Kidney (tissue), 13 donors: ENCODE measurements at regions not wholly inside any gene's neighbourhood (a gene's known extent, or its start where the extent isn't known, plus 50 kb on each side); places are given as distances from the start of the nearest gene placed in this dataset.

Experiments used
- DNase-seq, 5 donors: peaks; one replicate each; pipeline ENCODE4 v3.0.0-alpha.2; 2013 to 2020
- FAIRE-seq: peaks from 2 replicates; lab custom pipeline; 2012; peaks lifted over from hg19 to GRCh38; lab: Jason Lieb, UNC
- H3K27ac ChIP-seq, 2 donors: one replicate each; pipeline ENCODE4 v1.7.0; 2013; ENCODE audit warnings: low read depth in 2 of 2, low read length in 2 of 2, inconsistent platforms in 1 of 2
- H3K27me3 ChIP-seq: one replicate; pipeline ENCODE4 v1.7.1; 2013; ENCODE audit warnings: low read length, inconsistent platforms; ENCODE audit not compliant: control insufficient read depth, insufficient read depth
- H3K36me3 ChIP-seq, 3 donors: one replicate each; pipeline versions ENCODE4 v1.7.0 to v1.7.1; 2013; ENCODE audit warnings: low read length in 3 of 3, control low read depth in 1 of 3, inconsistent platforms in 1 of 3; ENCODE audit not compliant: insufficient read depth in 3 of 3, control insufficient read depth in 2 of 3
- H3K4me1 ChIP-seq, 3 donors: one replicate each; pipeline versions ENCODE4 v1.7.0 to v1.7.1; 2013; ENCODE audit warnings: low read length in 3 of 3, inconsistent platforms in 1 of 3, low read depth in 1 of 3; ENCODE audit not compliant: control insufficient read depth in 2 of 3, insufficient read depth in 2 of 3
- H3K4me3 ChIP-seq, 3 donors: one replicate each; pipeline versions ENCODE4 v1.7.0 to v1.8.1; 2013; ENCODE audit warnings: low read length in 3 of 3, control low read depth in 1 of 3, inconsistent platforms in 1 of 3
- H3K9ac ChIP-seq, 3 donors: one replicate each; pipeline versions ENCODE4 v1.7.0 to v1.7.1; 2013; ENCODE audit warnings: low read length in 3 of 3, control low read depth in 1 of 3, inconsistent platforms in 1 of 3
- H3K9me3 ChIP-seq, 3 donors: one replicate each; pipeline versions ENCODE4 v1.7.0 to v1.7.1; 2013; ENCODE audit warnings: low read length in 3 of 3, control low read depth in 1 of 3, inconsistent platforms in 1 of 3; ENCODE audit not compliant: control insufficient read depth in 2 of 3, insufficient read depth in 1 of 3
- CTCF ChIP-seq: IDR thresholded peaks from 3 replicates; pipeline ENCODE4 v1.5.1; 2012; ENCODE audit warnings: mild to moderate bottlenecking, moderate library complexity, borderline replicate concordance; ENCODE audit not compliant: insufficient read depth; ENCODE audit errors: extremely low read depth
- intact Hi-C: fragments of 100-400 bp; cut with DNase I; formaldehyde crosslinking; loops from one replicate; pipeline ENCODE4 v1.11.1; 2022
- donor health status: control.
- donor health status: control.
- donor health status: control.
- donor health status: control.
- donor health status: control.
- donor health status: DM: yes; HTN: yes; CAD: no.
- donor health status: Normal renal cell carcinoma (clear cell type).

- DNase-seq (peak in 3 of 5 donors; percentile 13 to 26 (median 23)), FAIRE-seq (no peak)
- Histone ChIP-seq H3K27me3 (no peaks in the 10 kb centered on the region), H3K4me1 (peaks cover 0 to 7% (median 4%) of the 10 kb centered on the region in 3 donors), H3K27ac (no peak overlapping the region), H3K36me3 (no peaks in the 10 kb centered on the region), H3K4me3 (no peak overlapping the region), H3K9me3 (no peaks in the 10 kb centered on the region), H3K9ac (no peak overlapping the region)
- intact Hi-C loops: no loop called here
- no peak for TF ChIP-seq CTCF
Measured at GRCh38 chr13:99812625-99813024, 158.9 kb downstream of the ZIC5 start.

- H3K4me3 ChIP-seq: no peak overlapping the region
- no peaks in the 10 kb centered on the region for H3K9me3 ChIP-seq
- FAIRE-seq (no peak), DNase-seq (no peak)
- no peak overlapping the region for H3K9ac ChIP-seq
- H3K27ac ChIP-seq: no peak overlapping the region
- no peaks in the 10 kb centered on the region for H3K36me3 ChIP-seq
- TF ChIP-seq CTCF: no peak
- H3K27me3 ChIP-seq: no peaks in the 10 kb centered on the region
- intact Hi-C loops: no loop called here
- H3K4me1 ChIP-seq: peaks cover 0 to 11% (median 4%) of the 10 kb centered on the region in 3 donors
Measured at GRCh38 chr13:99811067-99811700, 160.4 kb downstream of the ZIC5 start.

- intact Hi-C loops: no loop called here
- DNase-seq (no peak), FAIRE-seq (no peak)
- Histone ChIP-seq H3K9ac (no peak overlapping the region), H3K36me3 (no peaks in the 10 kb centered on the region), H3K27me3 (no peaks in the 10 kb centered on the region), H3K9me3 (no peaks in the 10 kb centered on the region), H3K4me1 (peaks cover 0 to 11% (median 4%) of the 10 kb centered on the region in 3 donors), H3K4me3 (no peak overlapping the region), H3K27ac (no peak overlapping the region)
- TF ChIP-seq CTCF: no peak
Measured at GRCh38 chr13:99809926-99810325, 161.6 kb downstream of the ZIC5 start.

GRCh38 chr13:99809496-99809895, 162.1 kb downstream of the ZIC5 start:
- Histone ChIP-seq H3K27ac (no peak overlapping the region), H3K4me3 (no peak overlapping the region), H3K4me1 (peaks cover 0 to 11% (median 4%) of the 10 kb centered on the region in 3 donors), H3K27me3 (no peaks in the 10 kb centered on the region), H3K9ac (no peak overlapping the region), H3K9me3 (no peaks in the 10 kb centered on the region), H3K36me3 (no peaks in the 10 kb centered on the region)
- FAIRE-seq (no peak), DNase-seq (no peak)
- no peak for TF ChIP-seq CTCF
- intact Hi-C loops: no loop called here
